Skeletal muscle tissue (tissue), 3 donors: ENCODE measurements at regions not wholly inside any gene's neighbourhood (a gene's known extent, or its start where the extent isn't known, plus 50 kb on each side); places are given as distances from the start of the nearest gene placed in this dataset.
"Not testable (repeated sequence)": the region's sequence is repeated elsewhere in the genome, so short reads cannot be mapped to it uniquely, and the experiment has no call there.

Source experiments
- H3K27ac ChIP-seq: one replicate; pipeline ENCODE4 v1.7.0; 2013; ENCODE audit warnings: mild to moderate bottlenecking, low read depth, low read length, inconsistent platforms
- H3K27me3 ChIP-seq, 3 donors: one replicate each; pipeline ENCODE4 v1.7.0; 2013; ENCODE audit warnings: low read length in 3 of 3; ENCODE audit not compliant: control insufficient read depth in 3 of 3, insufficient read depth in 3 of 3
- H3K36me3 ChIP-seq, 3 donors: one replicate each; pipeline ENCODE4 v1.7.0; 2013; ENCODE audit warnings: low read length in 3 of 3; ENCODE audit not compliant: control insufficient read depth in 3 of 3, insufficient read depth in 3 of 3
- H3K4me1 ChIP-seq, 3 donors: one replicate each; pipeline ENCODE4 v1.7.0; 2013; ENCODE audit warnings: low read length in 3 of 3, mild to moderate bottlenecking in 3 of 3; ENCODE audit not compliant: control insufficient read depth in 3 of 3, insufficient read depth in 3 of 3
- H3K4me3 ChIP-seq, 3 donors: one replicate each; pipeline ENCODE4 v1.7.0; 2013; ENCODE audit warnings: low read length in 3 of 3
- H3K9ac ChIP-seq, 3 donors: one replicate each; pipeline ENCODE4 v1.7.0; 2013; ENCODE audit warnings: low read length in 3 of 3, mild to moderate bottlenecking in 3 of 3, moderate library complexity in 2 of 3, low read depth in 1 of 3
- H3K9me3 ChIP-seq, 3 donors: one replicate each; pipeline ENCODE4 v1.7.0; 2013; ENCODE audit warnings: low read length in 3 of 3; ENCODE audit not compliant: control insufficient read depth in 3 of 3
- donor health status: Osteomylitis.

- Histone ChIP-seq H3K27me3 (no peaks in the 10 kb centered on the region), H3K9ac (no peak overlapping the region), H3K27ac (no peak overlapping the region), H3K36me3 (no peaks in the 10 kb centered on the region), H3K4me3 (no peak overlapping the region), H3K9me3 (peaks cover 0 to 3% (median 0%) of the 10 kb centered on the region in 3 donors), H3K4me1 (peaks cover 0 to 7% (median 4%) of the 10 kb centered on the region in 3 donors)
Measured at GRCh38 chr6:22129751-22130150, 167.1 kb downstream of the PRL start.

GRCh38 chr6:22132656-22133055, 164.2 kb downstream of the PRL start:
- Histone ChIP-seq H3K27ac (peak overlapping the region; percentile 66), H3K4me1 (peaks cover 0 to 7% (median 4%) of the 10 kb centered on the region in 3 donors), H3K9me3 (no peaks in the 10 kb centered on the region), H3K9ac (no peak overlapping the region), H3K36me3 (no peaks in the 10 kb centered on the region), H3K4me3 (no peak overlapping the region), H3K27me3 (no peaks in the 10 kb centered on the region)

DNA sequence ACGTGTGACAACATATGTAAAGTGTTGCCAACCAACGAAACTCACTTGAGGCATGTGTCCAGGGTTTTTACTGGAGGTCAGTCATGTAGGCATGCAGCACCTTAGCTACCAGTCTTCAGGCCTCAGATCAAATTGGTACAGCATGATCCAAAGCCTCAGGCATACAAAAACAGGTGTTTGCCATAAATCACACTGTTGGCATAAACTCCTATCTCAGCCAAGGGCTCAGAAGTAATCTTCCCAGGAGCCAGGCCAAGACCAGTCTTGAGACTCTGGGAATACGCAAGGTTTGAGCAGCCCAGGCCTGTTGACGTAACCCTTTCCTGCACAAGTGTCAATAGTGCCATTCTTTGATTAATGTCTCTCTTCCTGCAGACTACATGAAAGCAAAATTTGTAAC, 163.5 kb downstream of the PRL start:
- H3K27me3 ChIP-seq = no peaks in the 10 kb centered on the region
- H3K9ac ChIP-seq = no peak overlapping the region
- H3K4me1 ChIP-seq = peaks cover 0 to 7% (median 4%) of the 10 kb centered on the region in 3 donors
- H3K27ac ChIP-seq = peak overlapping the region; percentile 66
- no peak overlapping the region for H3K4me3 ChIP-seq
- H3K9me3 ChIP-seq = no peaks in the 10 kb centered on the region
- H3K36me3 ChIP-seq = no peaks in the 10 kb centered on the region

- no peaks in the 10 kb centered on the region for H3K9me3 ChIP-seq
- no peak overlapping the region for H3K4me3 ChIP-seq
- no peaks in the 10 kb centered on the region for H3K27me3 ChIP-seq
- H3K9ac ChIP-seq = no peak overlapping the region
- no peak overlapping the region for H3K27ac ChIP-seq
- no peaks in the 10 kb centered on the region for H3K36me3 ChIP-seq
- H3K4me1 ChIP-seq = peaks cover 0 to 7% (median 4%) of the 10 kb centered on the region in 3 donors
Measured at GRCh38 chr6:22134308-22134707, 162.5 kb downstream of the PRL start.

DNA sequence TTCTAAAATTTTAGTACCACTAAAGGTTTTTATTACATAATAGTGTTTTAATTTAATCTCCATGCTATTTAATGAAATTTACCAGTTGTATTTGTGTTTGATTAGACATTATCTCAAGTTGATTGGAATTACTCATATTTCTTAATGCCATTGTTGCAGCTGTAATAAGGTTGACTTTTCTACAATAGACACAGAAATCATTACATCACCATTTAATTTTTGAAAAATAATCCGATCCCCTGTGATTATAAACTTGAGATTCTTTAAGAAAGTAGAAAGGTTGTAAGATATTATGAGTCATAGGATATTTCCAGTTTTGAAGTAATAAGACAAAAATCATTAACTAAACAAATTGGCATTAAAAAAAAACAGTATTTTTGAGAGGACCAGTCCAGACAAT, 161.4 kb downstream of the PRL start:
- no peak overlapping the region for H3K27ac ChIP-seq
- H3K27me3 ChIP-seq = no peaks in the 10 kb centered on the region
- peaks cover 0 to 7% (median 4%) of the 10 kb centered on the region in 3 donors for H3K4me1 ChIP-seq
- H3K9ac ChIP-seq = no peak overlapping the region
- H3K4me3 ChIP-seq = no peak overlapping the region
- H3K36me3 ChIP-seq = no peaks in the 10 kb centered on the region
- no peaks in the 10 kb centered on the region for H3K9me3 ChIP-seq

DNA sequence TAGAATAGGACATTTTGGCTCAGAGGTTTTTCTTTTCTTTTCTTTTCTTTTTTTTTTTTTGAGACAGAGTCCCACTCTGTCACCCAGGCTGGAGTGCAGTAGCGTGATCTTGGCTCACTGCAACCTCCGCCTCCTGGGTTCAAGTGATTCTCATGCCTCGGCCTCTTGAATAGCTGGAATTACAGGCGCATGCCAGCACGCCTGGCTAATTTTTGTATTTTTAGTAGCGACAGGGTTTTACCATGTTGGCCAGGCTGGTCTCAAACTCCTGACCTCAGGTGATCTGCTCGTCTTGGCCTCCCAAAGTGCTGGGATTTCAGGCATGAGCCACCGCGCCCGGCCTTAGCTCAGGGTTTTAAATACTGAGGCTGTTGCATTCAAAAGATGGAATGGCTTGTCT, 156.1 kb downstream of the PRL start:
- not testable (repeated sequence) for H3K9me3 ChIP-seq, H3K9ac ChIP-seq, H3K36me3 ChIP-seq, H3K27ac ChIP-seq, H3K27me3 ChIP-seq, H3K4me1 ChIP-seq, H3K4me3 ChIP-seq

- peaks cover 5 to 12% (median 10%) of the 10 kb centered on the region in 3 donors for H3K4me1 ChIP-seq
- H3K4me3 ChIP-seq = no peak overlapping the region
- H3K9me3 ChIP-seq = no peaks in the 10 kb centered on the region
- no peak overlapping the region for H3K27ac ChIP-seq
- no peak overlapping the region for H3K9ac ChIP-seq
- H3K36me3 ChIP-seq = no peaks in the 10 kb centered on the region
- H3K27me3 ChIP-seq = no peaks in the 10 kb centered on the region
Measured at GRCh38 chr6:22141241-22141745, 155.5 kb downstream of the PRL start.

DNA sequence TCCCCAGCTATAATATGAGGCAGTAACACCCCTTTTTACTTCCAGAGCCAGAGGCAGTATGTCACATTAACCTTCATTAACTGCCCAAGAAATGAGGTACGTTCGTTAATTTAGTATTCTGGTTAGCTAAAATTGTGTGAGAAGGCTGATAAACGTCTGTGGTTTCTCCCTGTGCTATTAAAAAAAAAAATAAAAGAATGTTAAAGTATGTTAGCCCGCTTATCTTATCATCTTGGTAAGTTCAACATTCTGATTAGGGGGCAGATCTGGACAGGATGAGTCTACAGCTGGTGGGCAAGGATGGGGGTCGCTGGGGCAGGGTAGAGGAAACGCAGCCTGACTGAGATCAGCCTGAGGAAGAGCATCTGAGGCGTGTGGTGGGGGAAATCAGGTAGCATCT, 154.0 kb downstream of the PRL start:
- Histone ChIP-seq H3K27ac (no peak overlapping the region), H3K36me3 (no peaks in the 10 kb centered on the region), H3K9me3 (no peaks in the 10 kb centered on the region), H3K27me3 (no peaks in the 10 kb centered on the region), H3K4me1 (peaks cover 18 to 24% (median 24%) of the 10 kb centered on the region in 3 donors), H3K9ac (no peak overlapping the region), H3K4me3 (no peak overlapping the region)

GRCh38 chr6:22145376-22145775, 151.5 kb downstream of the PRL start:
- H3K4me1 ChIP-seq = peaks cover 41 to 47% (median 44%) of the 10 kb centered on the region in 3 donors
- no peaks in the 10 kb centered on the region for H3K36me3 ChIP-seq
- peak overlapping the region in 1 of 3 donors; percentile 1 for H3K4me3 ChIP-seq
- no peak overlapping the region for H3K9ac ChIP-seq
- H3K9me3 ChIP-seq = no peaks in the 10 kb centered on the region
- no peak overlapping the region for H3K27ac ChIP-seq
- no peaks in the 10 kb centered on the region for H3K27me3 ChIP-seq

GRCh38 chr6:22145823-22146677, 150.8 kb downstream of the PRL start:
- peaks cover 45 to 50% (median 47%) of the 10 kb centered on the region in 3 donors for H3K4me1 ChIP-seq
- peak overlapping the region; percentile 73 to 78 (median 76) for H3K4me3 ChIP-seq
- no peaks in the 10 kb centered on the region for H3K27me3 ChIP-seq
- no peak overlapping the region for H3K27ac ChIP-seq
- no peaks in the 10 kb centered on the region for H3K36me3 ChIP-seq
- peak overlapping the region; percentile 46 to 80 (median 73) for H3K9ac ChIP-seq
- no peaks in the 10 kb centered on the region for H3K9me3 ChIP-seq
